ENCODE measurements at regions not wholly inside any gene's neighbourhood (a gene's known extent, or its start where the extent isn't known, plus 50 kb on each side); places are given as distances from the start of the nearest gene placed in this dataset.

DNA sequence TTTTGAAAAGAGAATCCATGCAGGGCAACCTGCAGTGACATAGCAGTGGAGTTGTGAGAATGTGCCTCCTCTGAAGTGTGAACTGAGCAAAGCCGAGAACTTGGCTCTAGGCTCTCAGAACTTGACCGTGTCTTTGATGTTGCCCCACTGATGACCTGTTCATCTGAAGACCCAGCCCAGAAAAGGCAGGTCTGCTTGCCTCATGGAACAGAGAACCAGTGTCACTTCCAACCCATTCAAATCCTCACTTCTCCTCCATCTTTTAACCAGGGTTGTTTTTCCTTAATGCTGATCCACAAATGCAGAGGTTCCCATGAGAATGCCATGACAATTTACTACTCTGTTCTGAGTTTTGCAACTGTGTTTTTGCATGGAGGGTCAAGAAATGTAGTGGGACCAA, 155.4 kb downstream of the MED10 start:
- H3K27me3 ChIP-seq, result no peaks in the 10 kb centered on the region
- no peak for DNase-seq
- no peaks in the 10 kb centered on the region for H3K4me1 ChIP-seq
- TF ChIP-seq CTCF (IDR thresholded peaks at IDR 0.05), result no peak
- H3K27ac ChIP-seq, result no peak overlapping the region
- no peaks in the 10 kb centered on the region for H3K36me3 ChIP-seq
- no peak overlapping the region for H3K4me3 ChIP-seq
- intact Hi-C loops (cut with DNase I; ENCODE audit: low total_unique reads), result no loop called here
- H3K9me3 ChIP-seq, result no peaks in the 10 kb centered on the region

DNA sequence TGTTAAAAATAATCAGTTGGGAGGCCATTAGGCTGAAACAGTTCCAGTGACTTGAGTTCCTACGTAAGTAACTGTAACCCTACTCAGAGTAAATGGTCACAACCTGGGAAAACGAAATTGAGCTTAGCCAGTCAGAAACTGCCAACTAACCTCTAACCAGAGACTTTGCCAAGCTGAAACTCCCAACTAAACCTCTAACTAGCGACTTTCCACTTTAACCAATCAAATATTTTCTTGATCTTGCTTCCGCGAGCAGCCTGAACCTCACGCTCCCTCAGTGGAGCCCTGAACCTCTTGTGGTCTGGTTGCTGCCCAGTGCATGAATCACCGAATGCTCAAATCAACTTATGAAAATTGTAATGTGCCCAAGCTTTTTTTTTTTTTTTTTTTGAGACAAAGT, 156.2 kb downstream of the MED10 start:
- no peaks in the 10 kb centered on the region for H3K9me3 ChIP-seq
- H3K36me3 ChIP-seq, result no peaks in the 10 kb centered on the region
- no peak overlapping the region for H3K27ac ChIP-seq
- intact Hi-C loops (cut with DNase I; ENCODE audit: low total_unique reads), result no loop called here
- no peaks in the 10 kb centered on the region for H3K4me1 ChIP-seq
- no peak overlapping the region for H3K4me3 ChIP-seq
- no peaks in the 10 kb centered on the region for H3K27me3 ChIP-seq
- TF ChIP-seq CTCF (IDR thresholded peaks at IDR 0.05), result no peak
- DNase-seq, result no peak

- Histone ChIP-seq H3K27me3 (no peaks in the 10 kb centered on the region), H3K36me3 (no peaks in the 10 kb centered on the region), H3K4me3 (no peak overlapping the region), H3K27ac (no peak overlapping the region), H3K9me3 (no peaks in the 10 kb centered on the region), H3K4me1 (no peaks in the 10 kb centered on the region)
- intact Hi-C loops (cut with DNase I; ENCODE audit: low total_unique reads), result no loop called here
- no peak for TF ChIP-seq CTCF (IDR thresholded peaks at IDR 0.05)
- no peak for DNase-seq
These were observed 157.2 kb downstream of the MED10 start for GRCh38 chr5:6221141-6221626.

- intact Hi-C loops (cut with DNase I; ENCODE audit: low total_unique reads), result no loop called here
- H3K36me3 ChIP-seq, result no peaks in the 10 kb centered on the region
- TF ChIP-seq CTCF (IDR thresholded peaks at IDR 0.05), result no peak
- H3K4me1 ChIP-seq, result no peaks in the 10 kb centered on the region
- H3K9me3 ChIP-seq, result no peaks in the 10 kb centered on the region
- no peaks in the 10 kb centered on the region for H3K27me3 ChIP-seq
- no peak overlapping the region for H3K4me3 ChIP-seq
- no peak overlapping the region for H3K27ac ChIP-seq
- DNase-seq, result no peak
These were observed 157.8 kb downstream of the MED10 start for GRCh38 chr5:6220346-6221088.

DNA sequence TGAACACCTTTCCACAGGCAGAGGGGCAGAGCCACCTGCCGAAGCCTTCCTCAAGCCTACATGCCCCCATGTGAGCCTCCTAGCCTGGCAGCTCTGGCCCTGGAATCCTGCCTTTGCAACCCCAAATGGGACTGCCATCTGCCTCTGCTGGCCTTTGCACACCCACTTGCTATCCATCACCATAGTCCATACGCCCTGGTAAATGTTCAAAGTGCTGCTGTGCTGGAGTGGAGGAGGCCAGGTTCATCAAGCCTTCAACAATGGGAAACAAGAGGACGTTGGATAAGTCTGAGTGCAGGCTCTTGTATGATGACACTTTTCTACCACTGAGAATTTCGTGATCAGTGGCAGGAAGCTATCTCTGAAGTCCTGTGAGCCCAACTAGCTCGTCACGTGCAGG, 159.8 kb downstream of the MED10 start:
- no peak overlapping the region for H3K27ac ChIP-seq
- H3K4me3 ChIP-seq, result no peak overlapping the region

More for the DNA sequence above, 159.8 kb downstream of the MED10 start:
- intact Hi-C loops (cut with DNase I; ENCODE audit: low total_unique reads), result no loop called here
- no peaks in the 10 kb centered on the region for H3K36me3 ChIP-seq
- no peak for DNase-seq
- no peak for TF ChIP-seq CTCF (IDR thresholded peaks at IDR 0.05)
- H3K4me1 ChIP-seq, result no peaks in the 10 kb centered on the region
- no peaks in the 10 kb centered on the region for H3K9me3 ChIP-seq
- H3K27me3 ChIP-seq, result no peaks in the 10 kb centered on the region

Measured in tibial artery (tissue), 4 donors.